ENCODE measurements at regions not wholly inside any gene's neighbourhood (a gene's known extent, or its start where the extent isn't known, plus 50 kb on each side); places are given as distances from the start of the nearest gene placed in this dataset.

GRCh38 chr1:18580047-18580446 lies 50.6 kb upstream of the PAX7 start:
- FAIRE-seq: no peak

GRCh38 chr1:18580691-18581419 lies 49.8 kb upstream of the PAX7 start:
- DNase-seq (ENCODE audit: insufficient read length): no peak
- no peak for TF ChIP-seq POLR2A (IDR thresholded peaks at IDR 0.05; ENCODE audit: low read depth, low read length)
- TF ChIP-seq TAF1 (IDR thresholded peaks at IDR 0.05; ENCODE audit: borderline replicate concordance, low read depth, low read length): no peak
- TF ChIP-seq POLR2AphosphoS5 (IDR thresholded peaks at IDR 0.05; ENCODE audit: low read depth, low read length): no peak
- FAIRE-seq: no peak

More at GRCh38 chr1:18580047-18580446, 50.6 kb upstream of the PAX7 start:
- TF ChIP-seq POLR2A (IDR thresholded peaks at IDR 0.05; ENCODE audit: low read depth, low read length): no peak
- no peak for TF ChIP-seq POLR2AphosphoS5 (IDR thresholded peaks at IDR 0.05; ENCODE audit: low read depth, low read length)
- no peak for TF ChIP-seq TAF1 (IDR thresholded peaks at IDR 0.05; ENCODE audit: borderline replicate concordance, low read depth, low read length)
- no peak for DNase-seq (ENCODE audit: insufficient read length)
